Lung microvascular endothelial cell (primary cell): ENCODE measurements at regions not wholly inside any gene's neighbourhood (a gene's known extent, or its start where the extent isn't known, plus 50 kb on each side); places are given as distances from the start of the nearest gene placed in this dataset.
"Not testable (repeated sequence)": the region's sequence is repeated elsewhere in the genome, so short reads cannot be mapped to it uniquely, and the experiment has no call there.

ENCODE experiments used
- DNase-seq, 2 donors: peaks; one replicate each; pipeline versions ENCODE4 v3.0.0 to v3.0.0-alpha.2; 2010; ENCODE audit warnings: low read depth in 2 of 2

DNA sequence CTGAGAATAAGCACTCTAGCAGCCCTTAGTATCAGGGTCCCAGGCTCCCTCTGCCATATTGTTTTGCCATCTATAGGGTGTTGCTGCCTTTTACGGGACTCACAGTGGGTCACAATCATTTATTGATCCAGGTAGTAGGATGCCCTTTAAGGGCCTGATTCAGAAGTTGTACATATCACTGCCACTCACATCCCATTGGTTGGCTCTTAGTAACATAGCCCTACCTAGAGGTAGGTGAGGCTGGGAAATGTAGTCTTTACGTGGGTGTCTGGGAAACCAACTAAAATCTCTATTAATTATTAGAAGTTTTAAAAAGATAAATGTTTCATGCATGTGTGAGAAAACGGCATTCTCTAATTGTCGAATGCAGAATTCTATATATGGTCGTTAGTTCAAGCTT is 78.8 kb upstream of the ATP5PO start:
- DNase-seq: no peak

DNA sequence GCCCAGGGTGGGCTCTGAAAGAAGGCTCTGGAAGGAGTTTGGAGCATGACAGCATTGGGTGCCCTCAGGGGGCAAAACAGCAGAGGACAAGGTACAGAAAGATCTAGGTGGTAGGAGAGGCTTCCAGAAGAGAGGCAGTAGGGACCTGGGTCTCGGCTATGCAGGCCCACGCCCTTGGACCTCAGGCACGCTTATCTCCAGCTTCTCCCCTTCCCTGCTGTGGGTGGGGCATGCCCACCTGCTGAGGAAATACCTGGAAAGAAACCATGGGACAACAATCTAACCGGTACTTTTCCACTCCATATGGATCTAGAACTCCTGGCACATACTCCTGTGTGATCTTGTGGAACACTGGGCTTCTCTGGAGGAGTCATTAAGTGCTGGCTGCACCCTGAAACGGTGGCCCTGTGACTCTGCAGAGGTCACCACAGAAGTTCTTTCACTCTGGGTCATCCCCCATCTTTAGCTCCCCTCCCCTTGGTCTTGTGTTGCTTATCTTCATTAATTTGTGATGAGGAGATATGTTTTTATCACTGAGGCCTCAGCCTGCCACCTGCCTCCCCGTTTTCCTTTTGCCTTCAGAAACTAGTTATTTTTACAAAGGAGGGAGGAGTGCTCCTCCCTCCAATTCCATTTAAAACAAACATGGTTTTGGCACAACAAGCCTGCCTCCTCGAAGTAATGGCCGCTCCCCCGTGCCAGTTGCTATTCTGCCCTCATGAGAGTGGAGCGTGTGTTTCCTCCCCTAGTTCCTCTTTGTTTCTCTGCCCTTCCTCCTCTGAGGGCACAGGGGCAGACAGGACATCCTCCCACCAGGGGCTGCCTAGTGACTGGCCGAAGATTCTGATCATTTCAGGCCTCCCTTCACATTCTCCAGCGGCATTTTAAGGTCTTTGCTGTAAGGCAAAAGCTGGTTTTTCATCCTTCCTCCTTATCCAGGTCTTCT is 78.0 kb upstream of the ATP5PO start:
- DNase-seq: peak in 1 of 2 donors; percentile 32

DNA sequence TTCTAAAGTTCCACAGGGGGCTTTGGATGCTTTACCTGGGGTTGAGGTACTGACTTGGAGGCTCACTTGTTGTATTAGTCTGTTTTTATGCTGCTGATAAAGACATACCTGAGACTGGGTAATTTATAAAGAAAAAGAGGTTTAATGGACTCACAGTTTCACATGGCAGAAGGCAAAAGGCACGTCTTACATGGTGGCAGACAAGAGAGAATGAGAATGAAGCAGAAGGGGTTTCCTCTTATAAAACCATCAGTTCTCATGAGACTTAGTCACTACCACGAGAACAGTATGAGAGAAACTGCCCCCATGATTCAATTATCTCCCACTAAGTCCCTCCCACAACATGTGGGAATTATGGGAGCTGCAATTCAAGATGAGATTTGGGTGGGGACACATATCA is 76.8 kb upstream of the ATP5PO start:
- DNase-seq: not testable (repeated sequence)

DNA sequence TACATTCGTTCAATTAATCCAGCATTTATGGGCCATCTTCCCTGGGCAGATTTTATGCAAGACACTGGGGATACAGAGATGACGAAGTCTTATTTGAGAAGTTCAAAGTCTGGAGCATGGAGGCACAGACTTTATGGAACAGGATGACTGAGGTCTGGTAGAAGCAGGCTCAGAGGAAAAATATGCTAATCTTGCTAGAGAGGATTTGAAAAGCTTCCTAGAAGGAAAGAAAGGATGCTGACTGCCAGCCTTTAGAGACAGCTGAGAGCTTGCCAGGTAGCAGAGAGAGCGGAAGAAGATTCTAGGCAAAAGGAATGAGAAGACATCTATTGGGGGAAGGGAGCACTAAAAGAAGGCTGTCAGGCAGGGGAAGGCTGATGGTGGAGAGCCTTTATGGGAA is 75.5 kb upstream of the ATP5PO start:
- DNase-seq: no peak

DNA sequence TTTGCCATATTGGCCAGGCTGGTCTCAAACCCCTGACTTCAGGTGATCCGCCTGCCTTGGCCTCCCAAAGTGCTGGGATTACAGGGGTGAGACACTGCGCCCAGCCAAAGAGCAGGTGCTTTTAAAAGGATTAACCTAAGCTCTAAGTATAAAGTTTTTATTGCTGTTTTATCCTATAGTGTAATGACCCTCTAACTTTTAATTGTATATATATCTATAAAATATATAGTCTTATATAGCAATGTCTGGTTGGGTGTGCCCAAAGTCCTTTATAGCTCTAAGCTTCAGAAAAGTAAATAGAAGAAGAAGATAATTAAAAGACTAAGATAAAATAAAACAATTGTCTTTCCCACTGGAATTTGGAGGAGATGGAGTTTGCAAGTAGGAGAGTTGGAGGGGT is 73.8 kb upstream of the ATP5PO start:
- no peak for DNase-seq

DNA sequence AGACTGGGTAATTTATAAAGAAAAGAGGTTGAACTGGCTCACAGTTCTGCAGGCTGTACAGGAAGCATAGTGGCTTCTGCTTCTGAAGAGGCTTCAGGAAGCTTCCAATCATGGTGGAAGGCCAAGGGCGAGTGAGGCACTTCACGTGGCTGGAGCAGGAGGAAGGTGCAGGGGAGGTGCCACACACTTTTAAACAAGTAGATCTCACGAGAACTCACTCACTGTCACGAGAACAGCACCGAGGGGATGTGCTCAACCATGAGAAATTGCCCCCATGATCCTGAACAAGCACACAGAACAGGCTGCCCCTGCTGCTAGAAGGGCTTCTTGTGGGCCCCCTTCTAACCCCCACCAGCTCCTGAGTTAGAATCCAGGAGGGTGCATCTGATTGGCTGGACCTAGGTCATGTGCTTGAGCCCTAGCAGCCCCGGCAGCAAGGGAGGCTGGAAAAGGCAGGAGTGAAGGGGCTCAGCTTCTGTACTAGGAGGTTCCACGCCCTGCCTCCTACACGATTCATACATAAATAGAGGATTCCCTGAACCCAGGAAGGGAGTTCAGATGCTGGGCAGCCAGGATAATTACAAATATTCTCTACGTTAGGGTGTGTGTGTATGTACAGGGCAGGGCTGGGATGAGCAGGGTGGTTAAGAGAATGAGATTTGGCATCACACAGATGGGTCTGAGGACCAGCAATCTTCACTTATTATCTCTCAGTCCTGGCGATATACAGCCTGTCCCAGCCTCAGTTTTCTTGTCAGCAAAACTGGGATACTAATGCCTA is 72.8 kb upstream of the ATP5PO start:
- DNase-seq: no peak

DNA sequence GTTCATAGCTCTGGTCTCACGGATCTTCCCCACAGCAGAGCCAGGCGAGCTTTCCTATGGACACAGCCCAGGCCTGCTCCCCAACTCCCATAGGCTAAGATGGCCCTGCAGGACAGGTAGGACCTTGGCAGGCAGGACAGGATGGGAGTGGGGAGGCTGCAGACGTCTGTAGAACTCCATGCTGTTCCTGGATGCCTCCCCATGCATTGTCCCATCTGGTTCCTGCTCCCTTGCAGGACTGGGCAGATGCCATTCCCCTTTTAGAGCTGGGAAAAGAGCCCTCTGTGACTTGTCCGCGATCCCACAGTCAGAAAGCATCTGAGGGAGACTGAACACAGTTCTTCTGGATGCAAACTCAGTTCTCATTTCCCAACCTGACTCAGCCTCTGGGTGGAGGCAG is 71.9 kb upstream of the ATP5PO start:
- DNase-seq: no peak

DNA sequence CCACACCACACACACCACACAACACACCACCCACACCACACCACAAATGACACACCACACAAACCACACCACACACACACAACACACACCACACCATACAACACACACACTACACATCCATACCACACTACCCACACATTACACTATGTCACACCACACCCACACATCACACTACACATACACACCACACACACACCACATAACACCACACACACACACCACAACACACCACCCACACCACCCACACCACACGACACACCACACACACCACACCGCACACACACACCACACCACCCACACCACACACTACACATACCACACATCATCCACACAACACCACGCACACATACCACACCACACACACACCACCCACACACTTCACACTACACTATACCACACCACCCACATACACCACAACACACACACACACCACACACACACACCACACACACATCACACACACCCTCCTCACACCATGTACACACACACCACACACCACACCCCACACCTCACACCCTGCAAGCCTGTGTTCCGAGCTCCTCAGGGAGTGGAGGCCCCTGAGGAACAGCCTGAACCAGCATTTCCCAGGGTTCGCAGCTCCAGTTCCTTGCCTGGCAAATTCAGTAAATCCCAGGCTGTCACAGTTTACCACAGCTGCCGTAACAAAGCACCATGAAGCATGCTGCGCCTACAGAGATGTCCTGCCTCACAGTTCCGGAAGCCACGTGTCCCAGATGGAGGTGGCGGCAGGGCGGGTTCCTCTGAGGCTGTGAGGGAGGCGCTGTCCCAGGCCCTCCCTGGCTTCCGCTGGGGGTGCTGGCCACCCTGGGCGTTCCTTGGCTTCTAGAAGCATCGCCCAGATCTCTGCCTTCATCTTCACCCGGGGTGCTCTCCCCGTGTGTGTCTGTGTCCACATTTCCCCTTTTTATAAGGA is 69.8 kb upstream of the ATP5PO start:
- DNase-seq: no peak

DNA sequence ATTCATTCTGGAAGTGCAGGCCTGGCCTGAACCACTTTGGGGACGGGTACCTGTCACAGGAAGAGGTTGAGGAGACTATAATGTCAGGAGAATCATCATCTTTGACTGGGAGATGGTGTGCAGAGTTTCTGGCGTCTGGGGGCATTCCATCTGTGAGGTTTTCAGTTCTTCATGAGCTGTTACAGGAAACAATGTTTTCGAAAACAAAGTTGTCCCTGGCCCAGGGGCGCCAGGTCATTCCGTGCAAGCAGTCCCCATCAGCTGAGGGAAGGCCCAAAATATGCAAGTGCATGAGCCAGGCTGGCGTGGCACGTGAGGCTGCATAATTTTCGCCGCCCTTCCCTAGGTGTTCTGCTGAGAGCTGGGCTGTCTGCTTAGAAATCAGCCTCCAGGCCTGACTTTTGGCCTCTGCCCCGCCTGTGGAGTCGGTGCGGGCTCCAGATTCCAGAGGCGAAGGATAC is 68.4 kb upstream of the ATP5PO start:
- no peak for DNase-seq

DNA sequence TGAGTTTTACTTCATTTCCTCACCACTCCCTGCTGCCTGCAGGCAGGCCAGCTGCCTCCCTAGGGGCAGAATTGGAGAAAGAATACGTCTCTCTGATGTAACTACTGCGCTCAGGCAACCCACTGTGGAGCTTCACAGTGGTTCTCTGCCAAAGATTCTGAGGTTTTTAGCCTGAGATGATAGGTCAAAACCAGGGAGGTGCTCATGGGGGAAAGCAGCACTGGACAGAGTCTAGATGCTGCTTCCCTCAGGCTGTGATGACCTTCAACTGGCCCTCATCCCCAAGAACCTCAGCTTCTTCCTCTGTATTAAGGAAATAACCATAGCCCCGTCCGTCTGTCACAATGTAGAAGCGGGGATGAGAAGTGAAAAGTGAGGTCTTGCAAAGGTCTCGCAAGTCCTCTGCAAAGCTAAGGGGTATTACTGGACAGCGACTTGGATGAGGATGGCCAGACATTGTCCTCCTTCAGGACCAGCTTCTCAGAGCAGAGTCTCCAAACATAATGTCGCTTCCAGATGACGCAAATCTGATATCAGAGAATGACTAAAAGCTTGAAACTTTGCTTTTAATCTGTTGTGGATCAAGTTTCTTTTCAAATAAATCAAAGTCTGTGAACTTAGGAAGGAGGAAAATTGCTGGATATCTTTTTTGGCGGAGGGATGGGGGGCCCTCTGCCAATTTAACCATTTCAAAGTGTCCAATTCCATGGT is 65.9 kb upstream of the ATP5PO start:
- DNase-seq: no peak

DNA sequence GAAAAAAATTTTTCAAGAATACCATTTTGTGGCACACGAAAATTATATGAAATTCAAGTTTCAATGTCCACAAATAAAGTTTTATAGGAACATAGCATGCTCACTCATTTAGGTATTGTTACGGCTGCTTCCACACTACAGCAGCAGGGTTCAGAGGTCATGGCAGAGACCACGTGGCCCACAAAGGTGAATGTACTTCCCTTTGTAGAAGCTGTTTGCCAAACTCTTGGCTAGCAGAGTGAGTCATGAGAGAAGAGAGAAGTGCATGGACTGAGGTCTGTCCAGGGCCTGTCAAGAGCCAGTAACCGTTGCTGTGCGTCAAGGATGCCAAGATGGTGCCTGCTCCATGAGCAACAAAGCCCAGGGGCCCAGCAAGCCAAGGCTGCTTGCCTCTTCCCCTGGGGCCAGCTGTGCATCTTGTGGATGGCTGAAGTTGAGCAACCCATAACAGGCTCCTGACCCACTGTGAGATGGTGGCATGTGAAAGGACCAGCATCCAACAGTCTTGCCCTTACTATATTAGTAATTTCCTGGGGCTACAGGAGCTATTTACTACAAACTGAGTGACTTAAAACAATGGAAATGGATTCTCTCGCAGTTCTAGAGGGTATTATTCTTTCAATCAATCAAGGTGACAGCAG is 64.8 kb upstream of the ATP5PO start:
- DNase-seq: no peak

DNA sequence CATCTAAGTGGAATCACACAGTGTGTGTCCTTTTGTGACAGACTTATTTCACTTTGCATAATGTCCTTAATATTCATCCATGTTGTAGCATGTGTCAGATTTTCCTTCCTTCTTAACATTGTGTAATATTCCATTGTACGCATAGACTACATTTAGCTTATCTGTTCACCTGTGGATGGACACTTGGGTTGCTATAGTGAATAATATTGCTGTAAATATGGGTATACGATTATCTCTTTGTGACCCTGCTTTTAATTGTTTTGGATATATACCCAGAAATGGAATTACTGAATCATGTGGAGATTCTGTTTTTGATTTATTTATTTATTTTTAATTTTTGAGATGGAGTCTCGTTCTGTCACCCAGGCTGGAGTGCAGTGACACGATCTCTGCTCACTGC is 63.0 kb upstream of the ATP5PO start:
- DNase-seq: no peak

DNA sequence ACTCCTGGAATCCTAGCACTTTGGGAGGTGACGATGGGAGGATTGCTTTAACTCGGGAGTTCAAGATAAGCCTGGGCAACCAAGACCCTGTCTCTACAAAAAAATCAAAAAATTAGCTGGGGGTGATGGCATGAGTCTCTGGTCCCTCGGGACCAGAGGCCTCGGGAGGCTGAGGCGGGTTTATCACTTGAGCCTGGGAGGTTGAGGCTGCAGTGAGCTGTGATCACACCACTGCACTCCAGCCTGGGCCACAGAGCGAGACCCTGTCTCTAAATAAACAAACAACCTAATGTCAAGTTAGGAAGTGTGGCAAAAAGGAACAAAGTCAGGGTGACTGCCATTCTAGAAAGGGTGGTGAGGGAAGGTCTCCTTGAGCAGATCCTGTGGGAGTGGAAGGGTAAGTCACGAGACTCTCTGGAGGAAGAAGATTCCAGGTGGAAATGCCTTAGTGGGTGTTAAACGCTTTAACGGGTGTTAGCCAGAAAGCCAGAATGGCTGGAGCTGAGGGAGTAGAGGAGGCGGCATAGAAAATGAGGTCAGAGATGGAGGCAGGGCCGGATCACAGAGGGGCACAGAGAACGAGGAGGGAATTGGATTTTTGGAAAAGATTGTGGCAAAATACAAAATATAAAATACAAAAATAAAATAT is 62.2 kb upstream of the ATP5PO start:
- no peak for DNase-seq

DNA sequence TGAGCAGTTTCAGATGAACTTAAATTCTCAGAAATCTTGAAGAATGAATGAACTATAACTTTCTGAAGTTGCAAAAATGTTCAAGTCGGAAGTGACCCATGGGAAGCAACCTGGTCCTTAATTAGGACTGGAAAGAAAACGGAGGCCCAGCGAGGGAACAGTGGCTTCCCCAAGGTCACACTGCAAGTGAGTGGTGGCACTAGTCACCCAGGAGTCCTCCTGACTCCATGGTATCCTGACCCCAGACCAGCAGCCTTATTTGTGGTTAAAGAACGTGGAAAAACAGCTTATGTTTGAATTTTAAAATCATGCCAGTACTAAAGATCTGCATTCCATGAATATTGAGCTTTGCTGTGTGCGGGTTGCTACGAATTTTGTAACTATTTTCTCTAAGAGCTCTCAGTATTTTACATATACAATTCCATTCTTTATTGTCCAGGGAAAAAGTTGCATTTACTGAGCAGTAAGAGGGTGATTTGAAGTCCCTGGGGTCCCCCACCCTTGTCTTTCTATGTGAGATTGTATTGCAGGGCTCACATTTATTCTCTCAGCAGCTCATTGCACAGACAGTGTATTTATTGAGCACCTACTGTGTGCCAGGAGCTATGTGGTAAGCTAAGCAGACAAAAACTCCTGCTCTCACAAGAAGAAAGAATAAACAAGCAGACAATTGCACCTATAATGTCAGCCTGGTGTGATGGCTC is 61.6 kb upstream of the ATP5PO start:
- no peak for DNase-seq

DNA sequence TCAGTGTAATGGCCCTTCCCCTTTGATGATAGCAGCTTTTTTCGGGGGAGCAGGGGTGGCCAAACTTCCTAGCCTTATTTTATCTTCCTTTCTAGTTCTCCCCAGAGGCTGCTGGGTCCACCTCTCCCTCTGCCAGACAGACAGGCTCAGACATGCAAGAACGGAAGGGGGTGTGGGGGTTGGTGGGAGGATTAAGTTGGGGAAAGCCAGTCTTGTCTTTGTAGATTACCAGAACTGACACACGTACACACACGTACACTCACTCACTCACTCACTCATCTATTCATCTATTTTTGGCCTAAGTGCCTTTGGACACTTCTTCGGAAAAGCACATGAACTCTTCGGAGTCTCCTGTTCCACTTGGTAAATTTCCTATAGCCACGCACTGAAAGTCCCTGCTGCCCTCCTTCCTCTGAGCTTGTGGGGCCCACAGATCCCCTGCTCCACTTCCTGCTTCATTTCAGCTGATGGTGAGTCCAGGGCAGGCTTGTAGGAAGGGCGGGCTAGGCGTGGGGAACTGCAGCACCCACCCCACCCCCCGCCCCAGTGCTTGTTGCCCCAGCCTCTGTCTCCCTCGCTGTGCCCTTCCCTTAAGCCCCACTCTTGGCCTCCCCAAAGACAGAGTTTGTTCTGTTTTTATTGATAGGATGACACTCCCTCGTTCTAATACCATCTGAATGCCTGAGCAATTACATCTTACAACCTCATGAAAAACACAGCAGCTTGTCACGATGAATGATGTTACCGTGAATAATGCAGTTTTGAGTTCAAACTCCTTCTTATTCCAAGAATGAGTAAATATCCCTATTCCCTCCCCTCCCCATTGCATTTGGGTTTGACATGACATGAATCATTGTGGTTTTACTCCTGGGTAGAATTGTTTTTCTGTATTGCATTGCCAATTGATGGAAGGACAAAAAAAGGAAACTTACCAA is 60.7 kb upstream of the ATP5PO start:
- DNase-seq: peak; percentile 24 to 84

DNA sequence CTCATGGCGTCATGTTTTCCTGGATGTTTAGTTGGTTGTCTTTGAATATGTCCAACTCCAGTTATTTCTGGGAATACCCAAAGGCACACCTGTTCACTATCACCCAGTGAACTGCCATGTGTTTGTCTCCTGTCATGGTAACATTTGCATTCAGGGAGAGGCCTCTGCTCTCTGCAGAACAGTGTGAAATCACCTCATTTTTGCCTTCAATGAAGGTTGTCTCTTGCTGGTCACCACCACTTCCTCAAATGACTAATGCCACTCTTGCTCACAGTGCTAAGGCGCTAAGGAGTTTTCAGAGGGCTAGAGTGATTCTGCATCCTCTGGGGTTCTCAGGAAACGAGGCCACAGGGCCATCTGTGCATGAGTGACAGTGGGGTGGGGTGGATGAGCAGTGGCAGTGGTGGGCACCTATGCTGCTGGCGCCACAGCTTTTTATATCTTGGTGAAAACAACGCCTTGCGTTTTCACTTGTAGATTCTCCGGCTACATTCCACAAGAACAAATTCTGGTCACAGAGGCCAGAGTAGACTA is 60.0 kb upstream of the ATP5PO start:
- peak in 1 of 2 donors; percentile 42 for DNase-seq

DNA sequence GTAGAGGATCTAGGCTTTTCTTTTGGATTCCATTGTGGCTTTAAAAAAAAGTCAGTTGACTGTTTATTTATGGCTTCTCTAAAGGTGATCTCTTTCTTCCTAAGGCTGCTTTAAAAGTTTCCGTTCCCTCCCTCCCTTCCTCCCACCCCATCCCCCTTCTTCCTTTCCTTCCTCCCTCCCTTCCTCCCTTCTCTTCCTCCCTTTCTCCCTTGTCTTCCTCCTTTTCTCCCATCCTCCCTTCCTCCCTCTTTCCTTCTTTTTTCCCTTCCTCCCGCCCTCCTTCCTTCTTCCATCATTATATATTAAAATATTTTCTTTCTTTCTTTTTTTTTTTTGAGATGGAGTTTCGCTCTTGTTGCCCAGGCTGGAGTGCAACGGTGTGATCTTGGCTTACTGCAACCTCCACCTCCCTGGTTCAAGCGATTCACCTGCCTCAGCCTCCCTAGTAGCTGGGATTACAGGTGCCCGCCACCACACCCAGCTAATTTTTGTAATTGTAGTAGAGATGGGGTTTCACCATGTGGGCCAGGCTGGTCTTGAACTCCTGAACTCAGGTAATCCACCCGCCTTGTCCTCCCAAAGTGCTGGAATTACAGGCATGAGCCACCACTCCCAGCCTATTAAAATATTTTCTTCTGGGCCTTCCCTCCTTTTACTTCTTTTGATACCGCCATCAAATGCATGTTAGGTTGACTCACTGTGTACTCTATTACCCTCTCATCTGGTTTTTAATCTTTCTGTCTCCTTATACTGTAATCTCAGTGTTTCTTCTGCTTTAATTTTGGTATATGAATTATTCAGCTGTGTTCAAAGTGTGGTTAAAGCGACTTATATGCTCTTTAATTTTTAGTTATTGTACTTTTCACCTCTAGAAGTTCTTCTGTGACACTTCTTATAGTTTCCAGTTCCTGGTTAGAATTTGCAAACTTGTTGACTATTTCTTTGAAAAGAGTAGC is 59.2 kb upstream of the ATP5PO start:
- no peak for DNase-seq
